ENCODE measurements at regions not wholly inside any gene's neighbourhood (a gene's known extent, or its start where the extent isn't known, plus 50 kb on each side); places are given as distances from the start of the nearest gene placed in this dataset.
"Not testable (repeated sequence)": the region's sequence is repeated elsewhere in the genome, so short reads cannot be mapped to it uniquely, and the experiment has no call there.

GRCh38 chr7:51949726-51950644 lies 633.4 kb upstream of the COBL start:
- DNase-seq (ENCODE audit: low read depth in 2 of 2): no peak

GRCh38 chr7:51930834-51931233 lies 614.2 kb upstream of the COBL start:
- DNase-seq (ENCODE audit: low read depth in 2 of 2): no peak

- no peak for DNase-seq (ENCODE audit: low read depth in 2 of 2)
These were observed 613.2 kb upstream of the COBL start for GRCh38 chr7:51929818-51930217.

GRCh38 chr7:51927738-51928137 lies 611.1 kb upstream of the COBL start:
- no peak for DNase-seq (ENCODE audit: low read depth in 2 of 2)

- no peak for DNase-seq (ENCODE audit: low read depth in 2 of 2)
These were observed 602.0 kb upstream of the COBL start for GRCh38 chr7:51918581-51918980.

GRCh38 chr7:51901489-51901840 lies 584.9 kb upstream of the COBL start:
- no peak for DNase-seq (ENCODE audit: low read depth in 2 of 2)

- DNase-seq (ENCODE audit: low read depth in 2 of 2): not testable (repeated sequence)
These were observed 584.3 kb upstream of the COBL start for GRCh38 chr7:51900755-51901488.

- DNase-seq (ENCODE audit: low read depth in 2 of 2): no peak
These were observed 583.0 kb upstream of the COBL start for GRCh38 chr7:51899611-51900010.

GRCh38 chr7:51882412-51882811 lies 565.8 kb upstream of the COBL start:
- DNase-seq (ENCODE audit: low read depth in 2 of 2): no peak

- no peak for DNase-seq (ENCODE audit: low read depth in 2 of 2)
These were observed 564.7 kb upstream of the COBL start for GRCh38 chr7:51881309-51881708.

GRCh38 chr7:51878865-51879264 lies 562.3 kb upstream of the COBL start:
- DNase-seq (ENCODE audit: low read depth in 2 of 2): no peak

GRCh38 chr7:51869452-51869851 lies 552.8 kb upstream of the COBL start:
- no peak for DNase-seq (ENCODE audit: low read depth in 2 of 2)

- DNase-seq (ENCODE audit: low read depth in 2 of 2): no peak
These were observed 550.5 kb upstream of the COBL start for GRCh38 chr7:51867117-51867516.

- no peak for DNase-seq (ENCODE audit: low read depth in 2 of 2)
These were observed 543.7 kb upstream of the COBL start for GRCh38 chr7:51860305-51860704.

- no peak for DNase-seq (ENCODE audit: low read depth in 2 of 2)
These were observed 533.5 kb upstream of the COBL start for GRCh38 chr7:51850126-51850525.

- no peak for DNase-seq (ENCODE audit: low read depth in 2 of 2)
These were observed 531.0 kb upstream of the COBL start for GRCh38 chr7:51847461-51848134.

GRCh38 chr7:51839130-51839529 lies 522.5 kb upstream of the COBL start:
- DNase-seq (ENCODE audit: low read depth in 2 of 2): not testable (repeated sequence)

- DNase-seq (ENCODE audit: low read depth in 2 of 2): no peak
These were observed 511.0 kb upstream of the COBL start for GRCh38 chr7:51827631-51828030.

GRCh38 chr7:51824050-51824449 lies 507.4 kb upstream of the COBL start:
- DNase-seq (ENCODE audit: low read depth in 2 of 2): no peak

- DNase-seq (ENCODE audit: low read depth in 2 of 2): no peak
These were observed 506.8 kb upstream of the COBL start for GRCh38 chr7:51823437-51823836.

- no peak for DNase-seq (ENCODE audit: low read depth in 2 of 2)
These were observed 501.2 kb upstream of the COBL start for GRCh38 chr7:51817694-51818225.

GRCh38 chr7:51805783-51806431 lies 489.3 kb upstream of the COBL start:
- not testable (repeated sequence) for DNase-seq (ENCODE audit: low read depth in 2 of 2)
